Astrocyte (in vitro differentiated cells and primary cell): ENCODE measurements at regions not wholly inside any gene's neighbourhood (a gene's known extent, or its start where the extent isn't known, plus 50 kb on each side); places are given as distances from the start of the nearest gene placed in this dataset.

Experiments
- EZH2 ChIP-seq: IDR thresholded peaks from 2 replicates; pipeline ENCODE4 v1.6.1; 2012; ENCODE audit warnings: mild to moderate bottlenecking, low read length, inconsistent platforms; ENCODE audit not compliant: insufficient read depth
- TF ChIP-seq, protein P1 (sequence below): IDR thresholded peaks from 2 replicates; pipeline ENCODE4 v1.5.1; 2011; ENCODE audit warnings: low read depth, mild to moderate bottlenecking, inconsistent platforms, low read length, moderate library complexity; ENCODE audit not compliant: insufficient read depth

DNA sequence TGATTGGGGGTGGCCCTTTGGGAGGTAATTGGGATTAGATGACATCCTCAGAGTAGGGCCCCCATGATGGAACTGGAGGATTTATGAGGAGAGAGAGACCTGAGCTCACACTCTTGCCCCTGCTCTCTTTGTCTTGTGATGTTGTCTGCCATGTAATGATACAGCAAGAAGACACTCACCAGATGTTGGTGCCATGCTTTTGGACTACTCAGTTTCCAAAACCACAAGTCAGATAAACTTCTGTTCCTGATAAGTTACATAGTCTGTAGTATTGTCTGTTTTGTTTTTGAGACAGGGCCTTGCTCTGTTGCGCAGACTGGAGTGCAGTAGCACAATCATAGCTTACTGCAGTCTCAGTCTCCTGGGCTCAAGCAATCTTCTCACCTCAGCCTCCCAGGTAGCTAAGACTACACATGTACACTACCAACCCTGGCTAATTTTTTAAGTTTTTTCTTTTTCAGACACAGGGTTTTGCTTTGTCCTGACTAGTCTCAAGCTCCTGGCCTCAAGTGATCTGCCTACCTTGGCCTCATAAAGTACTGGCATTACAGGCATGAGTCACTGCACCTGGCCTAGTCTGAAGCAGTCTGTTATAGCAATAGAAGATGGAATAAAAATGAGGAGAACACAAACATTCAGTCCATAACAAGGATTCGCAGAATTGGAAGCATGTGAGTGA is 115.0 kb upstream of the GALNT2 start:
- TF ChIP-seq, protein P1, sequence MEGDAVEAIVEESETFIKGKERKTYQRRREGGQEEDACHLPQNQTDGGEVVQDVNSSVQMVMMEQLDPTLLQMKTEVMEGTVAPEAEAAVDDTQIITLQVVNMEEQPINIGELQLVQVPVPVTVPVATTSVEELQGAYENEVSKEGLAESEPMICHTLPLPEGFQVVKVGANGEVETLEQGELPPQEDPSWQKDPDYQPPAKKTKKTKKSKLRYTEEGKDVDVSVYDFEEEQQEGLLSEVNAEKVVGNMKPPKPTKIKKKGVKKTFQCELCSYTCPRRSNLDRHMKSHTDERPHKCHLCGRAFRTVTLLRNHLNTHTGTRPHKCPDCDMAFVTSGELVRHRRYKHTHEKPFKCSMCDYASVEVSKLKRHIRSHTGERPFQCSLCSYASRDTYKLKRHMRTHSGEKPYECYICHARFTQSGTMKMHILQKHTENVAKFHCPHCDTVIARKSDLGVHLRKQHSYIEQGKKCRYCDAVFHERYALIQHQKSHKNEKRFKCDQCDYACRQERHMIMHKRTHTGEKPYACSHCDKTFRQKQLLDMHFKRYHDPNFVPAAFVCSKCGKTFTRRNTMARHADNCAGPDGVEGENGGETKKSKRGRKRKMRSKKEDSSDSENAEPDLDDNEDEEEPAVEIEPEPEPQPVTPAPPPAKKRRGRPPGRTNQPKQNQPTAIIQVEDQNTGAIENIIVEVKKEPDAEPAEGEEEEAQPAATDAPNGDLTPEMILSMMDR = no peak
- no peak for TF ChIP-seq EZH2
